ENCODE measurements at regions not wholly inside any gene's neighbourhood (a gene's known extent, or its start where the extent isn't known, plus 50 kb on each side); places are given as distances from the start of the nearest gene placed in this dataset.

DNA sequence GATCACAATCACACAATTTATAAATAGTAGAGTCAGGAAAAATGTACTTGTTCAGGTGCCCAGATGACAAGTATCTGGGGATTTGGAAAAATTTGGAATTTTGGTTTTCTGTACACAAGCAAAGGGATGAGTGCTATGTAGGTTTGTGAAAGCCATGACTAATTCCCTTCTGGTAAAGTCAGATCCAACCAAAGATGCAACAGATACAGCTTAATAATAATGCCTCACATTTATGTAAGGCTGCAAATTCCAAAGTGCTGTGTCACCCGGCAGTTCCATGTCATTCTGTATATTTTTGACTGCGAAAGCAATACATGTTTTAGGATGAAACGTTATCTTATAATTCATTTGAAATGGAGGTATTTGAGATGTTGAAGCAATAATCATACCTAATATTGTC lies 102.7 kb upstream of the AGBL1 start:
- DNase-seq (ENCODE audit: low read depth), result no peak

DNA sequence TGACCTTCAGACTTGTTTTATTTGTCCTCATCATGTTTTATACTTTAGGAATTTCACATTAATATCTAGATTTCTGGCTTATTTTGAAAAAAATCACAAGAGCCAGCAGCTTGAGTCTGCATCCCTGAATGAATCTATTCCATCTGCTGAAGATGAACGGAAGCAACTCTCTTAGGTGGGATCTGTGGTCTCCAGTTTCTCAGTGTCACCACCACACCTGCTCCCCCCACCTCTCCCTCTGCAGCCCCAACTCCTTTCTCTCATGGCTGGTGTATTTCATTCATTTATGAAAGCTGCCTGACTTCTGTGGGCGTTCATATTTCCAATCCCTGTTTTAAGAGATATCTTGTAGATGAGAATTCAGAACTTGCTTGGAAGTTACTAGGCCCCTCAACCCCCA lies 102.1 kb upstream of the AGBL1 start:
- DNase-seq (ENCODE audit: low read depth), result no peak

DNA sequence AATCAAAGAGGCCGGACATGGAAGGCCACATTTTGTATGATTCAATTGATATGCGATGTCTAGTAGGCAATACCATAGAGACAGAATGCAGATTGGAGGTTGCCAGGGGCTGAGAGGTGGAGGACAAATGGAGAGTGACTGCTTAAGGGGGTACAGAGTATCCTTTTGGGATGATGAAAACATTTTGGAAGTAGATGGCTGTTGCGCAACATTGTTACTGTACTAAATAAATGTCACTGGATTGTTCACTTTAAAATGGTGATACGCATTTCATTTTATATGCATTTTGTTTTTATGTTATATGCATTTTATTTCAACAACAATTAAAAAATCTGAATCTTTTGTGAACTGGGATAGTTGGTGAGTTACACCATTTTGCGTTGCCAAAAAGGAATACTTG lies 99.7 kb upstream of the AGBL1 start:
- DNase-seq (ENCODE audit: low read depth), result no peak

DNA sequence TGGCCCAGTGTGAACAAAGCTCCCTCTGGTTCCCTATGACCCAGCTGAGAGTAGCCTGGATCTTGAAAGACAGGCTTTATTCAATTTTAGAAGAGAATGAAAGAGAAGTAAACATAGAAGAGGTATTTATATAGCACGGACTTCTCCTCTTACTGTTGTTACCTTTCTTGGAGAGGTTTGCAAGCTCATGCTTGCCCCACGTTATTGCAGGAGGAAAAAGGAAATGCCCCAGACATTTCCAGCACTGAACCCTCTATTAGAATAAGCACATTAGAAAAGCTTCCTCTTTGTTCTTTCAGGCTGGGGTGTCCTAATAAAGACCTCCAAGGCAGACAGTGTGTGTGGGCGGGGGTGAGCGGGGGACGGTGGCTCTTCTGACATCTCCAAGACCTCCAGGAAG lies 98.7 kb upstream of the AGBL1 start:
- no peak for DNase-seq (ENCODE audit: low read depth)

DNA sequence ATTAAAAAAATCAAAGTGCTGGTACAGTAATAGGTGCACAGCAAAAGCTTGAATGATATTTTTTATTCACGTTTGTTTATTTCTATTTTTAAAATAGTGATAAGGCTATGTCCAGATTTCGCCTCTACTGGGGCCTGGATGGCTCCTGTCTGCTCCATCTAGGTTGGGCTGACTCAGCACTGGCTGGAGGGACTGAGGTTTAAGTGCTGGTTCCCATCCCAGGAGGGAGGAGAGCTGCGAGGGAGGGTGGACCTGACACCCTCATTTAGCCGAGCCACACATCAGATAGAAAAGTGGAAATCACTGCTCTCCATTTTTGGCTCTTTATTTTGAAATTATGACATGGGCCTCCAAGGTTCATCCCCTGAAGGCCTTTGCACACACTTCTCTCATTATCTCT lies 95.4 kb upstream of the AGBL1 start:
- no peak for DNase-seq (ENCODE audit: low read depth)

DNA sequence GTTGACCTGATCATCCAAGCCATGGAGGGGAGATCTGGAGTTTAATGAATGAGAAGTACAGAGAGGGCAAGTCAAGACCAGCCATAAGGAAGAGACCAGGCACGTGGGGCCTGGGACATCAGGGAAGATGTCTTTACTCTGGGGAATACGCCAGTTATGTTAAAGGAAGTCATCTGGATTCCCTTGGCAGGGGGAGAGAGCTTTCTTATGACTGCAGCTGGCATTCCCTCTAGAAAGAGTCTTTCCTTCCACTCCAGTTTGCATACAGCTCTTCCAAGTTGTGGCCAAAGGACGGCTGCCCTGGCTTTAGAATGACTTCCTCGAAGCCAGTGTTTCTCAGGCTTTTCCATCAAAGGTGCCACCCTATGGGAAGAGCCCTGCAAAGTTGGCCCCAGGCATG lies 93.6 kb upstream of the AGBL1 start:
- no peak for DNase-seq (ENCODE audit: low read depth)

DNA sequence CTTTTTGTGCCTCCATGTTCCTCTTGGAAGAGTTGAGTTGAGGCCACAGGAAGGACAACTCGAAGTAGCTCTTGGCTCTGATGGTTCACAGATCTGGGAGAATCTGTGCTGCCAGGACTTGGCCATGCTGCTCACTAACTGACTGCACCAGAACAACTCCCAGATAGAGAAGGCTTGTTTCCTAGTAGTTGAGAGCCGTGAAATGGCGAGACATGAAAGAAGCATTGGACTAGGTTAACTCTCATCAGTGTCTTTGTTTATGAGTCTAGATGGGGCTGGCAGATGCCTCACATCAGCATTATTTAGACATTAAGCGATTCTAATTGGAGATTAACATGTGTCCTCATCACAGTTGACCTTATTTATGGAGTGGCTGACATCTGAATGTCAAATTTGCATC lies 92.9 kb upstream of the AGBL1 start:
- DNase-seq (ENCODE audit: low read depth), result no peak

DNA sequence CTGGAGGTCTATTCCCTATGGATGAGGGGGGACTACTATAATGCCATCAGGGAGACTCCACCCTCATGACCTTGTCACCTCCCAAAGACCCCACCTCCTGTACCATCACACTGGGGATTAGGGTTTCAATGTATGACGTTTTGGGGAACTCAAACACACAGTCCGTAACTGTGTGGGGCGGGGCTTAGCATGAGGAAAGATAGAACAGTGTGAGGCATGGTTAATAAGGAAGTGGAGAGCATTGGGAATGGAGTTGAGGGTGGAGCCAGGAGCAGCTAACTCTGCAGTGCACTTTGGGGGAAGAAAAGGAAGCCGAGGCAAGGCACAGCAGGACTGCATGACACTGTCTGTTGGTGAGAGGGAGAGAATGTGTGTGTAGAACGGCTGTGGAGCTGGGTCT lies 90.9 kb upstream of the AGBL1 start:
- no peak for DNase-seq (ENCODE audit: low read depth)

DNA sequence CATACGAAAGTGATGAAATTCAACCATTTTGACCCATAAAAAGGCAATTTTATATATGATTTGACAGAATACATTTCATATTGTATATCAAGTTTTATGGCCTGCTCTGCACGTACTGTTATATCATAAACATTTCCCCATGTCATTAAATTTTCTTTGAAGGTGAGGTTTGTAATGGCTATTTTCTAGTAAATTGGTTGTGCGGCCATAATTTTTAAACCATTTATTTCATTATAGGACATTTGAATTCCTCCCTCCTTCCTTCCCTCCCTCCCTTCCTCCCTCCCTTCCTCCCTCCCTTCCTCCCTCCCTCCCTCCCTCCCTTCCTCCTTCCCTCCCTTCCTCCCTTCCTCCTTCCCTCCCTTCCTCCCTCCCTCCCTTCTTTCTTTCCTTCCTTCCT lies 87.4 kb upstream of the AGBL1 start:
- no peak for DNase-seq (ENCODE audit: low read depth)

DNA sequence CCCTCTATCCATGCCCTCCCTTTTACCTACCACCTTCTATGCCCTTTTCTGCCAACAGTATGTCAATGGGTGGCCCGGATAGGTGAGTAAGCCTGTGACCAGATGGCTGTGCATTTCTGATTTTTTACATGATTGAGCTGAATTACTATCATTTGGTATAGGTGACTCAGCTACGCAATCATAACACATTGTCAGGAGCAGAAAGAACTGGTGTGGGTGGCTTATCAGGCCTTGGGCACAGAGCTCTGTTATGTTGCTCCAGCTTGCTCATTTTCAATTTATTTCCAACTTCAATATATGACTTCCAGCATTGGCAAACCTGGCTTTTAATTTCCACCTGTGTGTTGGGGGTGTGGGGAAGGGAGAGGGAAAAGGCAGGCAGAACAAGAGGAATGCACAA lies 86.6 kb upstream of the AGBL1 start:
- no peak for DNase-seq (ENCODE audit: low read depth)

DNA sequence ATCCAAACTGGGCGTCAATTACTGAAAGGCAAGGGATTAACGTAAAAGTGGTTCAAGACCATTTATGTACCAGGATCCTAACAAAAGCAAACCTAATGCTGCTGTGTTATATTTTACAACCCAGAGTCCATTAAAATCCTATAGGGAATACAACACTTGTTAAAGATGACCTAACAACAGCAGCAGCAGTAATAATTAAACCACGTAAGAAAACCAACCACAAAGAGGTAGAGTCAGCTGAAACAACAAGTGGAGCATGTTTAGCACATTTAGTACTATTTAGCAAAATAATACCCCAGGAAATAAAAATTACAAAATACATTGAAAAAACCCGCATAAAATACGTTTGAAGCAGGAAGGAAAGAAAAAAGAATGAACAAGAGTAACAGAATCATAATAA lies 82.1 kb upstream of the AGBL1 start:
- no peak for DNase-seq (ENCODE audit: low read depth)

DNA sequence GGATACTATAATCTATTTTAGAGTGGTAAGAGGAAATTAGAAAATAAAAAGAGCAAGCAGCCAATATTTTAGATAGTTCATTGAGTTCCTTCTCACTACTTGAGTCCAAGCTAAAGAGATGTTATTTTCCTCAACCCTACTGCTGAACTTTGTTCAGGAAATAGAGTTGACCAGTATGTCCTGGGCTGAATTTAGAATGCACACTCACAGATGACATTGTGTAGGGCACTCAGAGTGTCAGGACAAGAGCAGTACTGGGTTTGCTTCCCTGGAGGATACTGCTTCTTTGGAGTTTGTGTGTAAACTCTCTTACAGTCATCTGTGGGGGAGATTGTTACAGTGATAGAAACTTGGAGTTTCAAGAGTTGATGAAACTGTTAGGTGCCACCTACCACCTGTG lies 80.0 kb upstream of the AGBL1 start:
- DNase-seq (ENCODE audit: low read depth), result no peak

DNA sequence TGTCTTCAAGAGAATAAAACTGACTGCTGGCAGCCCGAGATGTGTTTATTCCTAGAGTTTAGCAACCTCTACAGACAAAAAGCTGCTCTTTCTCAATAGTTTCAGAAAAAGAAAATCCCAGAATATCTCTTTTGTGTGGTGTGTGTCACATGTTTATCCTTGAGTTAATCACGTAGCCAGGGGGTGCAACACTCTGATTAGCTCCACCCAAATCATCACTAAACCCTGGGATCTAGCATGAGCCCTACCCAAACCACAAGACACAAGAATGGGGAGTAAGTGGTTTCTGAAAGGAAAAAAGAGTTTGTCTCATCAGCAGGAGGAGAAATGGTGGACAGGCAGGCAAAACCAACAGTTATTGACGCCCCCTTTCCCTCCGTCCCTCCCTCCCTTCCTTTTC lies 78.5 kb upstream of the AGBL1 start:
- DNase-seq (ENCODE audit: low read depth), result no peak

DNA sequence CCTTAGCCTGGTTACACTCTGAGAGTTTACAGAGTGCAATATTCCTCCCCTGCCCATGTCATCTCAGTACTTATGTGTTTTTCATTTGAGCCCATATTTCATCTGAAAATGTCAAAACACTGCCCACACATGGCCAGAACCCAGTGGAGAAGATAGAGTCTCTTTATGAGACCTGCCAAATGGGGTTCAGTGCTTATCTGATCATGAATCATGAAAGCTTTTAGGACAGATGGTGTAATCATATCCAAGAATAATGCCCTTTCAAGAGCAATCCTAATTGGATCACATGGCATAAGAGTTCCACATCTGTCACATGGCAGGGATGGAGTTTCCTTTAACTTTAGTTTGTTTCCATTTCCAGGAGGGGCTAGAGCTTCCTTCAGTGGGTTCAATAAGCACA lies 77.2 kb upstream of the AGBL1 start:
- no peak for DNase-seq (ENCODE audit: low read depth)

DNA sequence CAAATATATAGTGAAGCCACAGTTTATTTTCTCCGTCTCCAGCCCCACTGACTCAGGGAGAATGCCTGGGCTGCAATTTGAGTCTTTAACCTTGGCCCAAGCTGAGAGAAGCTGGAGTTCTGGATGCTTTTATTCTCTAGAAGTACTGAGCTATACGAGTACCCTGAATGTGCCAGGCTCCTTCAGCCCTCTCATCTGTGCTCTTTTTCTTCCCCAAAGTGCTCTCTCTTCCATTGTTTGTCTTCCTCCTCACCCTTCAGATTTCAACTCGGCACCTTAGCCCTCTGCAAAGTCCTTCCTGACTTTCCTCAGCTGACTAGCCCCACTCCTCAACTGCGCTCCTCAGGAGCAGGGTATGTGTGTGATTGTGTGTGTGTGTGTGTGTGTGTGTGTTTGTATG lies 75.6 kb upstream of the AGBL1 start:
- DNase-seq (ENCODE audit: low read depth), result no peak

DNA sequence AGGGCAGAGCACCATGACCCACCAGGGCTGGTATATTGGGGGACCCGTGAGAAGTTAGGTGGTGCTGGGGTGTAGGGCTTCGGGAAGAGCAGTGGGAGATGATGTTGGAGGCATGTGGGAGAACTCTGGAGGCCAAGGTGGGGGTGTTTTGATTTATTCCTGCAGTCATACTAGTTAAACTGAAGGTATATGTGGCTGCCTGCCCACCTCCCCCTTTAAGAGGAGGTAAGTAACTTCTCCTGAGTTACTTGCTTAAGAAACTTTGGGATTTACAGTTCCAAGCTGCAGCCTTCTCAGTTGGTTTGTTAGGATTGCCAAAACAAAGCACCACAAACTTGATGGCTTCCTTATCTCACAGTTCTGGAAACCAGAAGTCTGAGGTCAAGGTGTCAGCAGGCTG lies 73.1 kb upstream of the AGBL1 start:
- DNase-seq (ENCODE audit: low read depth), result no peak

DNA sequence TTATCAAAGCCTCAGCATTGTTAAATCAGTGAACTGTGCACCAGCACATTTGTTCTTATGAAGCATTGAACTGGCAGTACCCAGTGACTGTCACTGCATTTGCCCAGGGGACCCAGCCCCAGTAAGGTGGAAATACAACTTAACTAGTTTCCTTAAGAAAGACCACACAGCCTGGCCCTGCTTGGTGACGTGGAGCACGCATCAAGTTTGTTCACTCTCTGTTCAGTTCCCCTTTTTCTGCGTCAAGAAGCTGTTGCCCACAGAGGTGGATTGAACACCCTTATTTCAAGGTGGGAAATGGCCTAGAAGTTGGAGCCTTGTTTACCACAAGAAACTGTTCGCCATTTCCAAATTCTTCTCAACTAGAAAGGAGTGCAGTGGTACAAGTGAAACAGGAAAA lies 69.9 kb upstream of the AGBL1 start:
- DNase-seq (ENCODE audit: low read depth), result no peak

DNA sequence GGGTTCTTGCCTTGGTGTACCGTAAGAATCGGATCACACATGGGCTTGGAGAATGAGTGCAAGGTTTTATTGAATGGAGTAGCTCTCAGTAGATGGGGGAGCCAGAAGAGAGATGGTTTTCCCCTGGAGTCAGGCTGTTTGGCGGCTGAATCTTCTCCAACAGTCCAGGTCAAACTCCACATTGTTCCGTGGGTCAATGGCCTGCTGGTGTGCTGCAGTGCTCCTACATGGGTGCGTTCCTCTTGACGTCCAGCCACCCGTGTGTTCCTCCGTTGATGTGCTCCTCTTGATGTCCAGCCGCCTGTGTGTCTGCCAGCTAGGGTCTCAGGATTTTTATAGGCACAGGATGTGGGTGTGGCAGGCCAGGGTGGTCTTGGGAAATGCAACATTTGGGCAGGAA lies 69.3 kb upstream of the AGBL1 start:
- no peak for DNase-seq (ENCODE audit: low read depth)

DNA sequence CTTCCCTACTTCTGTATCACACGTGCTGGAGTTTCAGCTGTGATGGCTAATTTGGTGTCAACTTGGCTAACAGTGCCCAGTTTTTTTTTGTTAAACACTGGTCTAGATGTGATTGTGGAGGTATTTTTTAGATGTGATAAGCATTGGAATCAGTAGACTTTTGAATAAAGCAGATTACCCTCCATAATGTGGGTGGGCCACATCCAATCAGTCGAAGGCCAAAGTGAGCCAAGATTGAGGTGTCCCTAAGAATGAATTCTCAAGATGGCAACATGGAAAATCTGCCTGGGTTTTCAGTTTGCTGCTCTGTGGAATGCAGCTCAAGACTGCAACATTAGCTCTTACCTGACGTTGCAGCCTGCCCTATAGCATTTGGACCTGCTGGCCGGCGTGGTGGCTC lies 68.8 kb upstream of the AGBL1 start:
- DNase-seq (ENCODE audit: low read depth), result no peak

DNA sequence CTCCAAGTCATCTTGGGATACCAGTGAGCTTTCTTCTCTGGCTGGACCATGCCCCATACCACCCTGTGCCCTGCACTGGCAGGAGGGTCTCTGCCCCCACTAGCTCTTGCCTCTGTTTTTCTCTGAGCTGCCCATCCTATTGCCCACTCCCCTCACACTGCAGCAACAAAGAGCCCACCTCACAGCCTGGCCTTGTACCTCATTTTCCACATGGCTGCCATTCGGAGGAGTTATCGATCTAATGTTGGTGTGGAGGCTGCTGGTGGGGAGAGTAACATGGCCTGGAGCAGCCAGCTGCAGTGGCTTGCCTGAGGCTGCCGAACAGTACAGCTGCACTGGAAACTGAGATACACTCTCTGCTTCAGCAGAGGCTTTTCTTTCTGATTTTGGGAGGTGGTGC lies 65.7 kb upstream of the AGBL1 start:
- DNase-seq (ENCODE audit: low read depth), result no peak

DNA sequence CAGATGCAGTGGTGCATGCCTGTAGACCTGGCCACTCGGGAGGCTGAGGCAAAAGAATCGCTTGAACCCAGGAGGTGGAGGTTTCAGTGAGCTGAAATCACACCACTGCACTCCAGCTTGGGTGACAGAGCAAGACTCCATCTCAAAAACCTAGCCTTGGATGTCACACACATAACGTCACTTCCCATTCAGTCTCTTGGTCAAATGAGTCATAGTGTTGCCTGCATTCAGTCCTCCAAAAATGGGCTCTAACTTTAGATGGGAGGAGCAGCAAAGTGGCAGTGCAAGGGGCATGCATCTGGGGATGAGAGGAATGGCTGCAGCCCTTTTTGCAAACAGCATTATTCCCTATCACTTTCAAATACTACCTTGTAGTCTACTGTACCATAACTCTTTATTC lies 62.9 kb upstream of the AGBL1 start:
- DNase-seq (ENCODE audit: low read depth), result no peak

DNA sequence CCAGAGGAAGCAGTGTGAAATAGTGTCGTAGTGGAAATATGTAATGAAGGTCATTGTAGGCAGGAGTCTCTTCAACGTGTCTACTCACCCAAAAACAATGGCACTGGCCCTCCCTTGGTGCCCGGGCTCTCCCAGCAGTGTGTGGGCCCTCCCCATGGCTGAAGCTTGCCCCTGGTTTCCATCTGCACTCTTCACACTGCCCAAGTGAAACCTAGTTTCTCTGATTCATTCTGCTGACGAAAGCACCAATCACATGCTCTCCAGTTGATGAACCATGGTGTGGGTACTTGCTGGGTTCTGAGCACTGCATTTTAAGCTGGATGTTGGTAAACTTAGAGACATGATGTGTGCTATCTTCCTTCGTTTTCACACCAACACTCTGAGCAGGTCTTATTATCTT lies 61.0 kb upstream of the AGBL1 start:
- DNase-seq (ENCODE audit: low read depth), result no peak

DNA sequence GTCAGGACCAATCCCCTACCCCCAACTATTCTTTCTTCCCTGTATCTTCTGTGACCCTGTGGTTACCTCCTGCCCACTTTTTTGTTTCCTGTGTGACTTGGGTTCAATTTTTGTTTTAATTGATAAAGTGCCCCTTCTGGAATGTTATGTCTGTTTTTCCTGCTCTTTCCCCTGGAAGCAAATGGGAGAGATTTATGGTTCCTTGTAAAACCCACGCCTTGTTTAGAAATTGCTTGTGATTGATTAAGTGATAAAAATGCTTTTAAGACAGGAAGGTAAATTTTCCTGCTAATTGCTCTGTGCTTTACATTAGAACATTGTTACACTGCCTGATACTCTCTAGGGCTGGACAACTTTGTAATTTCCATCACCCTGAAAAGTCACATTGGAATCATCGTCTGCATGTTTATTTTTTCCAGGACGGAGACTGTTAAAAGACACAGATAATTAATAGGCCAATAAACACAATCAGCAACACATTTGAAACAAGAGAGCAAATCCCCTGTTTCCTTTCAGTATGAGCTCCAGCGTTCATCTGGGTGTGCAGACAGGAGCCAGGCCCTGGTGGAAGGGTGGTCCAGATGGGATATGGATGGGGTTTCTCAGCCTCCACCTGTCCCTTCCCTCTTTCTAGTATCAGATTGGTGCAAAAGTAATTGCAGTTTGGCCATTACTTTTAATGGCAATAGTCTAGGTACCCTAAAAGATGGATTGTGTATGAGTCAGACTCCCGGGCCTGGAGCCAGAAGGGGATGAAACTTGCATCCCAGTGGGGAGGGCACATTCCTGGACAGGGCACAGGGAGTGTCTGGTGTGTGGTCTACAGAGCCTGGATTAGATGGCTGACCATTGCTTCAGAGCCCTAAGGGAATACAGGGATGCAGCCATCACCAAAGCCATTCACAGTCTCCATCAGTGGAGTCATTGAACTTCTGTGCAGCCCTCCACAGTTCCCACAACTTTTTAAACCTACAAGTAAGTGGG lies 58.1 kb upstream of the AGBL1 start:
- DNase-seq (ENCODE audit: low read depth), result no peak

DNA sequence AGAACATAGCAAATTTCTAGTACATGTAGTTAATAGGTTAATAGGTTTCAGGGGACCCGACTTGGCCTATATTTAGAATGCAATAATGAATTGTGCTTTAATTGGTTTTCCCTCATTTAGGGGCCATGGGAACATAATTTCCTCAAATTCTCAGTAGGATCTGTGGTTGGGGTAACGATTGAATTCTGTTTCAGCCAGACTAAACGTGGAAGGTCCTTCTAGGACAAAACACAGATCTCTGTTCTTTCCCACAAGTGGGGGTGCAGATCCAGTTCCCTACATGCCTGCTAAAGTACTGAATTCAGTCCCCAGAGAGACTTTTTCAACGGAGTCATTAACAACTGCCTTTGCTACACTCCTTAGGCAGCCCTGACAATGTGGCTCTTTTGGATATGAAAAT lies 50.7 kb upstream of the AGBL1 start:
- no peak for DNase-seq (ENCODE audit: low read depth)

Measured in stimulated activated CD4-positive, alpha-beta T cell treated with anti-CD3 and anti-CD28 coated beads, Interleukin-2, amount 100 ng/mL, for 4 hours (primary cell).